ENCODE measurements at regions not wholly inside any gene's neighbourhood (a gene's known extent, or its start where the extent isn't known, plus 50 kb on each side); places are given as distances from the start of the nearest gene placed in this dataset.

DNA sequence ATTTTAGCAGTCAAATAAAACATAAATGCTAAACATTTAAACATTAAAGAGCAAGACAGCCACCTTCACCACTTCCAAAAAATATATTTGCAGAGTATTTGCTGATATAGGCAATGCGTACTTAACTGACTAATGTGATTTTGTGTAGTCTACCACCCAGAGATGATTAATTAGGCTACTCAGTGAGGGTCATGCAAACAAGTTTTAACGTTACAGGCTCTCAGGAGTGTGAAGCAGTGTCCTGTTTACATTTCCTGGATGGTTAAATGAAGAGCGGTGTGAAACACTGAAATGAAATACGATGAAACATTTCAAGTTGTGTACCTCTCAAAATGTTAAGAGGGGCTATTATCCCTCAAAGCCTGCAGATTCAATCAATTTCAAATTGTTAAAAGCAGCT, 165.8 kb upstream of the LRIG3 start:
- TF ChIP-seq, protein P1, sequence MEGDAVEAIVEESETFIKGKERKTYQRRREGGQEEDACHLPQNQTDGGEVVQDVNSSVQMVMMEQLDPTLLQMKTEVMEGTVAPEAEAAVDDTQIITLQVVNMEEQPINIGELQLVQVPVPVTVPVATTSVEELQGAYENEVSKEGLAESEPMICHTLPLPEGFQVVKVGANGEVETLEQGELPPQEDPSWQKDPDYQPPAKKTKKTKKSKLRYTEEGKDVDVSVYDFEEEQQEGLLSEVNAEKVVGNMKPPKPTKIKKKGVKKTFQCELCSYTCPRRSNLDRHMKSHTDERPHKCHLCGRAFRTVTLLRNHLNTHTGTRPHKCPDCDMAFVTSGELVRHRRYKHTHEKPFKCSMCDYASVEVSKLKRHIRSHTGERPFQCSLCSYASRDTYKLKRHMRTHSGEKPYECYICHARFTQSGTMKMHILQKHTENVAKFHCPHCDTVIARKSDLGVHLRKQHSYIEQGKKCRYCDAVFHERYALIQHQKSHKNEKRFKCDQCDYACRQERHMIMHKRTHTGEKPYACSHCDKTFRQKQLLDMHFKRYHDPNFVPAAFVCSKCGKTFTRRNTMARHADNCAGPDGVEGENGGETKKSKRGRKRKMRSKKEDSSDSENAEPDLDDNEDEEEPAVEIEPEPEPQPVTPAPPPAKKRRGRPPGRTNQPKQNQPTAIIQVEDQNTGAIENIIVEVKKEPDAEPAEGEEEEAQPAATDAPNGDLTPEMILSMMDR (conservative IDR thresholded peaks at IDR 0.05 in 1 of 2, IDR thresholded peaks at IDR 0.05 in 1 of 2; ENCODE audit: low read depth in 1 of 2, low read length in 2 of 2), result no peak
- no peak for TF ChIP-seq EZH2 (IDR thresholded peaks at IDR 0.05; ENCODE audit: low read length, missing control alignments)
